ENCODE measurements at regions not wholly inside any gene's neighbourhood (a gene's known extent, or its start where the extent isn't known, plus 50 kb on each side); places are given as distances from the start of the nearest gene placed in this dataset.

DNA sequence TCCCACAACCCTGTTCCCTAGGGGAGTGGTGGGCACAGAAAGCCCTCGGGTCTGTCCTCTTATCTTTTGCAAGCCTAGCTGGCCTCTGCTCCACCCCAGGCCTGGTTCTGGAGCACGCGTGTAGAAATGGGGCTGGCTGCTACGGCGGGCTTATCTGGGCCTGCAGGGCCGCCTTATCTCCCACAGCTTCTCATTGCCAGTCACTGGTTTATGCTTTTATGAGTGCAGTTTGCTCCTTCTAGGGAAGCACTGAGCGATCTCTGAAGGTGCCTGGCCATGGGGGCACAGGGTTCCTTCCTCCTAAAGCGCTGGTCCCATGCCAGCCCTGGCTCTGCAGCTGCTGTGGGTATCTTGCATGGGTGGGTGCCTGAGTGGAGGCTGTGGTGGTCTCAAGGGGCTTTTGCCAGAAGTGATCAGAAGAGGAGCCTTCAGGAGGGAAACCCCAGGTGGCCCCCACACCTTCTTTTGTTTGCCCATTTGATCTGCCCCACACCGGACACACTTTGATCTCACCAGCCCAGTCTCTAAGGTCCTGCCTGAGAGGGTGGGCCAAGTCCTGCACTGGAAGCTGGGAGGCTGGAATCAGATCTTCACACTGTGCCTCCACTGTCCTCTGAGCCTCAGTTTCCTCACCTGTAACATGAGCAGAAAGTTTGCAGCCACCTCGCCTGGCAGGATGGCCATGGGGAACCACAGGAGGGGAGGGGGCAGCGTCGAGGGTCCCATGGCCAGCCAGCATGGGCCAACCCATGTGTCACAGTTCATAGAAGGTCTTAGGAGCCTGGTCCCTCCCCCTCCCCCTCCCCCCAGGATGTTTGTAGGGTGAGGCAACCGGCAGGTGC lies 86.6 kb upstream of the FGF3 start:
- H3K9me3 ChIP-seq (ENCODE audit: insufficient read depth, low read length): no peaks in the 10 kb centered on the region
- no peak for TF ChIP-seq EZH2phosphoT487 (IDR thresholded peaks at IDR 0.05; ENCODE audit: low read depth)
- TF ChIP-seq, protein P1, sequence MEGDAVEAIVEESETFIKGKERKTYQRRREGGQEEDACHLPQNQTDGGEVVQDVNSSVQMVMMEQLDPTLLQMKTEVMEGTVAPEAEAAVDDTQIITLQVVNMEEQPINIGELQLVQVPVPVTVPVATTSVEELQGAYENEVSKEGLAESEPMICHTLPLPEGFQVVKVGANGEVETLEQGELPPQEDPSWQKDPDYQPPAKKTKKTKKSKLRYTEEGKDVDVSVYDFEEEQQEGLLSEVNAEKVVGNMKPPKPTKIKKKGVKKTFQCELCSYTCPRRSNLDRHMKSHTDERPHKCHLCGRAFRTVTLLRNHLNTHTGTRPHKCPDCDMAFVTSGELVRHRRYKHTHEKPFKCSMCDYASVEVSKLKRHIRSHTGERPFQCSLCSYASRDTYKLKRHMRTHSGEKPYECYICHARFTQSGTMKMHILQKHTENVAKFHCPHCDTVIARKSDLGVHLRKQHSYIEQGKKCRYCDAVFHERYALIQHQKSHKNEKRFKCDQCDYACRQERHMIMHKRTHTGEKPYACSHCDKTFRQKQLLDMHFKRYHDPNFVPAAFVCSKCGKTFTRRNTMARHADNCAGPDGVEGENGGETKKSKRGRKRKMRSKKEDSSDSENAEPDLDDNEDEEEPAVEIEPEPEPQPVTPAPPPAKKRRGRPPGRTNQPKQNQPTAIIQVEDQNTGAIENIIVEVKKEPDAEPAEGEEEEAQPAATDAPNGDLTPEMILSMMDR (IDR thresholded peaks at IDR 0.05; ENCODE audit: low read depth, low read length): no peak
- peaks cover 3% of the 10 kb centered on the region; the same call in 1 of the 2 replicates for H3K27me3 ChIP-seq (ENCODE audit: low read depth, low read length)
- no peak overlapping the region for H3K4me2 ChIP-seq (ENCODE audit: low read length)
- H3K27ac ChIP-seq (ENCODE audit: low read length): no peak overlapping the region
- no peak overlapping the region for H3K4me3 ChIP-seq (ENCODE audit: low read length)
- no peak overlapping the region for H2AFZ ChIP-seq (ENCODE audit: low read depth, low read length)
- no peaks in the 10 kb centered on the region for H4K20me1 ChIP-seq (ENCODE audit: insufficient read depth, low read length)
- H3K79me2 ChIP-seq (ENCODE audit: low read length): no peaks in the 10 kb centered on the region
- no peaks in the 10 kb centered on the region for H3K4me1 ChIP-seq (ENCODE audit: low read length)
- H3K9ac ChIP-seq (ENCODE audit: low read length): no peak overlapping the region
- H3K36me3 ChIP-seq (replicated peaks; ENCODE audit: low read depth, low read length): no peaks in the 10 kb centered on the region

DNA sequence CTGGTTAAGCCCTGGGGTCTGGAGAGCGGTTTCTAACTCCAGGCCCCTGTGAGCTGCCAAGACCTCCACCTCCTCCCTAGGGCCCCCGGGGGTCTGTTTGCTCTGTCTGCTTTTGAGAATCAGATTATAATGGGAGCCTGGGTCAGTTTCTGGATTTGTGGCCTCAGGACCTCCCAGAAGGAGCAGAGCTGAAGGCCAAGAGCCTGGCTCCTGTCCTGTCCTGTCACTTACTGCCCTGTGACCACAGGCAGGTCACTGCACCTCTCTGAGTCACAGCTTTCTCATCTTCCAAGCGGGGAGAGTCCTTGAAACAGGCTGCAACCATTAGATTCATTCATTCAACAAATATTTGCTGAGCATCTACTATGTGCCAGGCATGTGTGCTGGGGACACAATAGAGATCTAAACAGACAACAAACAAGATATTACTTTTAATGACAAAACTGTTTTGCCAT lies 87.3 kb upstream of the FGF3 start:
- Histone ChIP-seq H4K20me1 (ENCODE audit: insufficient read depth, low read length) (no peaks in the 10 kb centered on the region), H3K27ac (ENCODE audit: low read length) (no peak overlapping the region), H3K79me2 (ENCODE audit: low read length) (no peaks in the 10 kb centered on the region), H2AFZ (ENCODE audit: low read depth, low read length) (no peak overlapping the region), H3K4me2 (ENCODE audit: low read length) (no peak overlapping the region), H3K9ac (ENCODE audit: low read length) (no peak overlapping the region), H3K9me3 (ENCODE audit: insufficient read depth, low read length) (no peaks in the 10 kb centered on the region), H3K36me3 (replicated peaks; ENCODE audit: low read depth, low read length) (no peaks in the 10 kb centered on the region), H3K4me3 (ENCODE audit: low read length) (no peak overlapping the region), H3K4me1 (ENCODE audit: low read length) (no peaks in the 10 kb centered on the region; the same call in 1 of the 2 replicates), H3K27me3 (ENCODE audit: low read depth, low read length) (peaks cover 3% of the 10 kb centered on the region; the same call in 1 of the 2 replicates)
- TF ChIP-seq, protein P1 (IDR thresholded peaks at IDR 0.05; ENCODE audit: low read depth, low read length): no peak
- no peak for TF ChIP-seq EZH2phosphoT487 (IDR thresholded peaks at IDR 0.05; ENCODE audit: low read depth)

DNA sequence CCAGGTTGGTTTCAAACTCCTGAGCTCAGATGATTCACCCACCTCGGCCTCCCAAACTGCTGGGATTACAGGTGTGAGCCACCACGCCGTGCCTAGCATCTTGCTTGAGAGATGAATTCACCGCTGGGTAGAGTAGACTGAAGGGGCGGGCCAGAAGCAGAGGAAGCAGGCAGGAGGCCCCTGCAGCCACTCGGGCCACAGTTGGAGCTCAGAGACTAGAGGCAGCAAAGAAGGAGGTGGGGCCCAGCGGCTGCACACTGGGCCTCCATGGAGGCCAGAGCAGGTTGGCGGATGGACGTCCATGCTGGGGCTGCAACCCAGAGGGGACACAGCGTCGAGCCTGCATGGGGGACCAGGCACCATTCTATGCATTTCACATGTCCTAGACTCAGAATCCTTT lies 88.4 kb upstream of the FGF3 start:
- TF ChIP-seq, protein P1 (IDR thresholded peaks at IDR 0.05; ENCODE audit: low read depth, low read length): no peak
- TF ChIP-seq EZH2phosphoT487 (IDR thresholded peaks at IDR 0.05; ENCODE audit: low read depth): no peak
- Histone ChIP-seq H3K4me2 (ENCODE audit: low read length) (no peak overlapping the region), H3K27me3 (ENCODE audit: low read depth, low read length) (peaks cover 3% of the 10 kb centered on the region; the same call in 1 of the 2 replicates), H2AFZ (ENCODE audit: low read depth, low read length) (no peak overlapping the region), H3K4me1 (ENCODE audit: low read length) (peaks cover under 1% of the 10 kb centered on the region; the same call in 1 of the 2 replicates), H3K36me3 (replicated peaks; ENCODE audit: low read depth, low read length) (no peaks in the 10 kb centered on the region), H3K9me3 (ENCODE audit: insufficient read depth, low read length) (no peaks in the 10 kb centered on the region), H4K20me1 (ENCODE audit: insufficient read depth, low read length) (no peaks in the 10 kb centered on the region), H3K27ac (ENCODE audit: low read length) (no peak overlapping the region), H3K79me2 (ENCODE audit: low read length) (no peaks in the 10 kb centered on the region), H3K4me3 (ENCODE audit: low read length) (no peak overlapping the region), H3K9ac (ENCODE audit: low read length) (no peak overlapping the region)

DNA sequence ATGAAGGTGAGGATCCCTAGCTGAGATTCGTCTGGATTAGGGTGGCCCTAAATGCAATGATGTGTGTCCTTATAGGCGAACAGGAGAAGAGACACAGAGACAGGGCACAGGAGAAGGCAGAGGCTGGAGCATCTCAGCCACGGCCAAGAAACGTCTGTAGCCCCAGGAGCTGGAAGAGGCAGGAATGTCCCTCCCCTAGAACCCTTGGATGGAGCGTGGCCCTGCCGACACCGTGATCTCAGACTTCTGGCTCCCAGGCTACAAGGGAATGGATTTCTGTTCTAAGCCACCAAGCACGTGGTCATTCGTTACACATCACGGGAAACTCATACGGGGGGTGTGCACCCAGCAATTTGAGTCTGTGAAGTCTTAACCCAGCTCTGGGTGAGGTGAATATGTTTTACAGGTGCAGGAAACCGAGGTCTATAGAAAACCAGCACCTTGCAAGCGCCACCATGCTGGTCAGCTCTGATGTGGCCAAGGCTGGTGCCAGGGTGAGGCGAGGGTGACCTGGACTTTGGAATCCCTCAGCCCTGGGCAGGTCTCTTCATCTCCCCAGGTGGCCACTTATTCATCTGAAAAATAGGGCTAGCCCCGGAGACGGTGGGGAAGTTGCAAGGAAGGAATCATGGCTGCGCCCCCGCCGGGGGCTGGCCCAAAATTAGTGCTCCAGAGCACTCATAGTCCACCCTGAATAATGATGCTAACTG lies 89.5 kb upstream of the FGF3 start:
- Histone ChIP-seq H4K20me1 (ENCODE audit: insufficient read depth, low read length) (no peaks in the 10 kb centered on the region), H3K9me3 (ENCODE audit: insufficient read depth, low read length) (no peaks in the 10 kb centered on the region), H3K4me1 (ENCODE audit: low read length) (peaks cover 3% of the 10 kb centered on the region; the same call in 1 of the 2 replicates), H3K27me3 (ENCODE audit: low read depth, low read length) (no peaks in the 10 kb centered on the region; the same call in 1 of the 2 replicates), H3K27ac (ENCODE audit: low read length) (no peak overlapping the region), H3K4me2 (ENCODE audit: low read length) (no peak overlapping the region), H3K79me2 (ENCODE audit: low read length) (no peaks in the 10 kb centered on the region), H3K9ac (ENCODE audit: low read length) (no peak overlapping the region), H3K36me3 (replicated peaks; ENCODE audit: low read depth, low read length) (no peaks in the 10 kb centered on the region), H2AFZ (ENCODE audit: low read depth, low read length) (no peak overlapping the region), H3K4me3 (ENCODE audit: low read length) (no peak overlapping the region)
- TF ChIP-seq EZH2phosphoT487 (IDR thresholded peaks at IDR 0.05; ENCODE audit: low read depth): no peak
- TF ChIP-seq, protein P1 (IDR thresholded peaks at IDR 0.05; ENCODE audit: low read depth, low read length): no peak
